ENCODE measurements at regions not wholly inside any gene's neighbourhood (a gene's known extent, or its start where the extent isn't known, plus 50 kb on each side); places are given as distances from the start of the nearest gene placed in this dataset.

DNA sequence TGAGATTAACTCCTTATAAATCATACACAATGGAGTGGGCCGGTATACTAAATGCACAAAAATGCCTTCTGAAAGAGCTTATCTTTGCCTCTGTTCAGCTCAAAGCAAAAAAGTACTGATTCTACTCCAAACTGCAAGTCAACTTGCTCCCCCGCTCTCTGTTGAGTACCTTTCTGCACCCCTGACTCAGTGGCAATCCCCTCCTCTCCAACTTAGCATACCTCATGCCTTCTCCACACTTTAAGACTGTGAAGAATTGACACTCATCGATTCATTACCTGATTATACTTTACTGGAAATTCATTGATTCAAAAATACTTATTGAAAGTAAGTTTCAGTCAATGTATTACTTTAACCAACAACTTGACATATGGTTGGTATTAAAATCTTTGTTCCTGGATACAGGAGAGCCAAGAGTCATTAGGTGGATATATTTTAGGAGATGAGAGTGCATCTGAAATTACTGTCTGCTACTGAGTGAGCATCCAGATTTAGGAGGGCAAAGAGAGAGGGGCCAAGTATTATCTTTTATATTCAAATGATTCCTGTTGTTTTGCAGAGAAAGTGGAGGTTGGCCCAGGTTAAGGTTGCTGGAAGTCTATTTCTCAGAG, 187.7 kb downstream of the ICOS start:
- ATAC-seq = no peak
- H3K4me3 Mint-ChIP-seq = no peak overlapping the region
- H3K27me3 Mint-ChIP-seq = peaks cover 49% of the 10 kb centered on the region

DNA sequence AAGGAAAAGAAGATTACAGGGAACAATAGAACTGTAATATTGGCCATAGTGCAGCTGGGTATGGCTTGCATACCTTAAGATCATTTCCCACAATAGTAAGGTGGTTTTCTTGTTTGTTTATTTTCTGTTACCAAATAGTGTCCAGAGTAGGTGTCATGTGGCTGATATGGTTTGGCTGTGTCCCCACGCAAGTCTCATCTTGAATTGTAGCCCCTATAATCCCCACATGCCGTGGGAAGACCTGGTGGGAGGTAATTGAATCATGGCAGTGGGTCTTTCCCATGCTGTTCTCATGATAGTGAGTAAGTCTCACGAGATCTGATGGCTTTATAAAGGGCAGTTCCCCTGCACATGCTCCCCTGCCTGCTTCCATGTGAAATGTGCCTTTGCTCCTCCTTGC, 190.1 kb downstream of the ICOS start:
- H3K9me3 ChIP-seq (ENCODE audit: control insufficient read depth, low read length, poor library complexity, severe bottlenecking) = no peaks in the 10 kb centered on the region
- H3K27me3 Mint-ChIP-seq = peaks cover 43% of the 10 kb centered on the region
- H3K4me1 Mint-ChIP-seq = no peaks in the 10 kb centered on the region
- DNase-seq (no peak), ATAC-seq (no peak)
- no peak overlapping the region for H3K4me3 Mint-ChIP-seq
- no peak overlapping the region for H3K27ac Mint-ChIP-seq
- H3K36me3 Mint-ChIP-seq (ENCODE audit: low read depth) = peaks cover 3% of the 10 kb centered on the region

More for the DNA sequence above, 187.7 kb downstream of the ICOS start:
- Mint-ChIP-seq H3K36me3 (ENCODE audit: low read depth) (peaks cover 3% of the 10 kb centered on the region), H3K27ac (no peak overlapping the region), H3K4me1 (no peaks in the 10 kb centered on the region)
- no peak for DNase-seq
- H3K9me3 ChIP-seq (ENCODE audit: control insufficient read depth, low read length, poor library complexity, severe bottlenecking) = no peaks in the 10 kb centered on the region

DNA sequence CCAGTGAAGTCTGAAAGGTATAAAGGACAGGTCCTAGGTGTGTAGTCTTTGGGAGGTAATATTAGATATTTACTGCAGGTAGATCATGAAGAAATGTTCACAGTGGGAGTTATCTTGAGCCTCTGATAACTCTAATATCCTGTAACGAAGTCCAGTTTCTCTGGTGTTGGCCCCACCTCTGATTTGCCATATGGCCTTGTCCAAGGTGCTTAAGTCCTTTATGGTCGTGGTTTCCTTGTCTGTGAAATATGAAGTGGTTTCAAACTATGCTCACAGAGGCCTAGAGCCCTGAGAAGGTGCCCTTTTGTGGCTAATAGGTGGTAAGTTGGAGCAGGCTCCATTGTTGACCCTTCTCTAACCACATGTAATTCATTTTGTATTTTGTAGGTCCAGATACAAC, 190.7 kb downstream of the ICOS start:
- H3K4me1 Mint-ChIP-seq = no peaks in the 10 kb centered on the region
- H3K27ac Mint-ChIP-seq = no peak overlapping the region
- peaks cover 37% of the 10 kb centered on the region for H3K27me3 Mint-ChIP-seq
- no peak for ATAC-seq
- no peaks in the 10 kb centered on the region for H3K9me3 ChIP-seq (ENCODE audit: control insufficient read depth, low read length, poor library complexity, severe bottlenecking)
- no peak overlapping the region for H3K4me3 Mint-ChIP-seq
- no peak for DNase-seq
- peaks cover 3% of the 10 kb centered on the region for H3K36me3 Mint-ChIP-seq (ENCODE audit: low read depth)

DNA sequence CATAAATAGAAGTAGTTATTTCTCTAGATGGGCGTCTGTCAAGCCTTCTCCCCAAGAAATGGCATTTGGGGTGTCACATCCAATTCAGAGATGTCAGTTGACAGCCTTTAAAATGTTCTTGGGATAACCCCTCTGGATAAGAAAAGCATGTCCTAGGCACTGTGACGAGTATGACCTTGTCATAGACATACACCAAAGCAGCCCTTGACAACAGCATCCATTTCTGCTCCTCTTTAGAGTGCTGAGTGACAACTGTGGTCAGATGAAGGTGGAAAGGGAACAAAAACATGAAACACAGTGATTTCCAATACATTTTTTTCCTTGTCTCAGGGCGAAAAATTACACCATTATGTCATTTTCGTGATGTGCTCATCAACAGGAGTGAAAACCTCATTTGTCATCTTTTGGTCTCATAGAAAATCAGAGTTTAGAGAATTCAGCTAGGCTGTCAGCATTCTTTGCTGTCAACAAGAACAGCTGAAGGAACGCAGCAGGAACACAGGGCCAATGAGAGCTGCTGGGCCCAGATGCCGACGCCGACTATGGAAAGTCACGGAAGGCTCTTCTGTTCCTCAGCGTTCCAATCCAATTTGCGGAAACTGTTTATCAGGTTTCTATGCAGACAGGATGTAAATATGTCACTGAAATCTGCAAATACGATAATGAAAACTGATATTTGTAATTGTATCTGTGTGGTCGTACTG, 193.2 kb downstream of the ICOS start:
- Mint-ChIP-seq H3K27ac (no peak overlapping the region), H3K4me1 (no peaks in the 10 kb centered on the region), H3K36me3 (ENCODE audit: low read depth) (no peaks in the 10 kb centered on the region), H3K27me3 (peaks cover 24% of the 10 kb centered on the region), H3K4me3 (no peak overlapping the region)
- H3K9me3 ChIP-seq (ENCODE audit: control insufficient read depth, low read length, poor library complexity, severe bottlenecking) = no peaks in the 10 kb centered on the region
- DNase-seq = no peak
- no peak for ATAC-seq

DNA sequence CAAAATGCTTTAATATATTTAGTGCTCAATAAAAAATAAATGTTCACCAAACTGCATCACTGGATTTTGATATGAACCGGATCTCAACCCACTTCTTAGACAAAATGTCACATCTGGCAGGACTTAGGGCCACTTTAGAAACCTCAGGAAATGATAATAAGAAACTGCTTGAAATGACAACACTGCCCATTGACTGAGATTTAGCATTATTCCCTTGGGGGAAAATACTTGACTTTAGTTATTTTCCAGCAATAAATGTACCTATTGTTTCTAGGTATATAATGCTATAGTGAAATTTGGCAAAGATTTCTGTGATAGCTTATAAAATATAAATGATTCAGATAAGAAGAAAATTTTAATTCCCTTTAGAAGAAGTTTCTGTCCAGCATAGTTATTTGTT, 195.1 kb downstream of the ICOS start:
- Mint-ChIP-seq H3K27ac (no peak overlapping the region), H3K27me3 (peaks cover 20% of the 10 kb centered on the region), H3K36me3 (ENCODE audit: low read depth) (no peaks in the 10 kb centered on the region), H3K4me3 (no peak overlapping the region), H3K4me1 (no peaks in the 10 kb centered on the region)
- H3K9me3 ChIP-seq (ENCODE audit: control insufficient read depth, low read length, poor library complexity, severe bottlenecking) = no peaks in the 10 kb centered on the region
- ATAC-seq (no peak), DNase-seq (no peak)

DNA sequence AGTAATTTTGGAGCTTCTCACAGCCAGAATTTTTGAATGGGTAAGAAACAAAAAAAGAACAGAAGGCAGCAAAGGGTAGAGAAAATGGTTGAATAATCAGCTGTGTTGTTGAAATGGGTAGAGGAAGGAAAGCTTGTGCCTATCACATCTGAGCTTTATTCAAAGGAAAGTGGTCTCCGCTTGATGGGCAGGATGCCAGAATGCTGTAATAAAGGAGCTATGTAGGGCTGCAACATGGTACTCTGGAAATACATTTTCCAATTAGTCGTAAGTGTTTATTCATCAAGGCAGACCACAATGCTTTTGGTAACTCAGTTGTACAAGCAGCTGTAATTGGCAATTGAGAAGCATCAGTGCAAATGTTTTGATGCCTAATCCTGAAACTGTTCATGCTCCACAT, 196.9 kb downstream of the ICOS start:
- H3K4me1 Mint-ChIP-seq = no peaks in the 10 kb centered on the region
- no peak for DNase-seq
- no peaks in the 10 kb centered on the region for H3K36me3 Mint-ChIP-seq (ENCODE audit: low read depth)

DNA sequence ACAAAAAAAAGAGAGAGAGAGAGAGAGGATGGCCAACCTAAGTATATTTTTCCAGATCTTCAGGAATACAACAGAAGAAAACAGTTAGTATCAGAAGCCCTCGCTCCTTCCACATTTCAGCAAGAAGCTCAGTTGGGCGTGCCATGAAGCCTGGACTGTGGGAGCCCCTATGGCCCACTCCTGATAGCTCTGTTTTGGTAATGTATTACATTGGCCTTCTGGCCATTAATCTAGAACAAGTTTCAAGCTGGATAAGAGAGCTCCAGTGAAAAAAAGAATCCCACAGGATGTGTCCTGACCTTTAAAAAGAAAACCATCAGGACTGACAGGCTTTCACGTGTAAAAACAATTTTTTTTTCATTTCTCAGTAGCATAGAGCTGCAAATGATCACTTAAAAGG, 197.9 kb downstream of the ICOS start:
- ATAC-seq (no peak), DNase-seq (no peak)
- no peak overlapping the region for H3K27ac Mint-ChIP-seq
- no peaks in the 10 kb centered on the region for H3K4me1 Mint-ChIP-seq
- peaks cover 35% of the 10 kb centered on the region for H3K27me3 Mint-ChIP-seq
- no peak overlapping the region for H3K4me3 Mint-ChIP-seq
- H3K36me3 Mint-ChIP-seq (ENCODE audit: low read depth) = no peaks in the 10 kb centered on the region
- no peaks in the 10 kb centered on the region for H3K9me3 ChIP-seq (ENCODE audit: control insufficient read depth, low read length, poor library complexity, severe bottlenecking)

More for the DNA sequence above, 196.9 kb downstream of the ICOS start:
- Mint-ChIP-seq H3K4me3 (no peak overlapping the region), H3K27me3 (peaks cover 36% of the 10 kb centered on the region), H3K27ac (no peak overlapping the region)
- no peaks in the 10 kb centered on the region for H3K9me3 ChIP-seq (ENCODE audit: control insufficient read depth, low read length, poor library complexity, severe bottlenecking)
- ATAC-seq = no peak

DNA sequence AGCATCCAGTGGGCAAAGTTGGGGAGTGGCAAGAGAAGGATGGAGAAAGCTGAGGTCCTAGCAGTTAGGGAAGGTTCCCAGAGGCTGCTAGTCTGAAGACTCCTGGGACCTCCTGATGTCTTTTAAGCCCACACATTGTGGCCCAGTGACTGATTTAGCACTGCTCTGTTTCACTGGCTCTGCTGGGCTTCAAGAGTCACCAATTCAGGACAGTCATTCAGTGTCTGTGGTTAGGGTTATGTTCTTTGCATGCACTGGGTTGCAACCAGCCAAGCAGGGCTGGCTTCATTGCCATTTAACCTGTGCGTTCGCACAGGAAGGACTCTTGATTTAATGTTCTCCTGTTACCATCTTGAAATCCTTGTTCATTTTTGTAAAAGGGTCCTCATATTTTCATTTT, 199.2 kb downstream of the ICOS start:
- DNase-seq = no peak
- Mint-ChIP-seq H3K27me3 (peaks cover 33% of the 10 kb centered on the region), H3K27ac (no peak overlapping the region), H3K4me3 (no peak overlapping the region), H3K36me3 (ENCODE audit: low read depth) (no peaks in the 10 kb centered on the region), H3K4me1 (no peaks in the 10 kb centered on the region)
- H3K9me3 ChIP-seq (ENCODE audit: control insufficient read depth, low read length, poor library complexity, severe bottlenecking) = no peaks in the 10 kb centered on the region
- no peak for ATAC-seq

DNA sequence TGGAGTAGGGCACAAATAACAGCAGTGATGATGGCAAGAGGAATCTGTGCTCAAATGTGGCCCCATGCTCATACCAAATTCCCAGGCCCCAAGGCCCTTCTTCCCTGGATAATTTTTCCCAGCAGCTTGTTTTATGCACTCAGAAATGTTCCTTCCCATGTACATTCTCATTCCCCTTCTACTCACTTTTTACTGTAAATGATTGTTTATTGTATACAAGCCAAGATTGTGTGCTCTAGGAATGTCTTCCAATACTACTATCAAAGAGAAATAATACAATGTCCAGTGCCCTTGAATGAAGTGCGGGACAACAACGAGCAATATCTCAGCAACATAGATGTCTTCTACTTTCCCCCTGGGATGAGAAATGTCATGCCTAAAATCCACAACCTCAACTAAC, 201.6 kb downstream of the ICOS start:
- Mint-ChIP-seq H3K27me3 (peaks cover 41% of the 10 kb centered on the region), H3K36me3 (ENCODE audit: low read depth) (no peaks in the 10 kb centered on the region), H3K4me1 (peaks cover 5% of the 10 kb centered on the region), H3K27ac (no peak overlapping the region), H3K4me3 (no peak overlapping the region)
- ATAC-seq (no peak), DNase-seq (no peak)
- no peaks in the 10 kb centered on the region for H3K9me3 ChIP-seq (ENCODE audit: control insufficient read depth, low read length, poor library complexity, severe bottlenecking)

DNA sequence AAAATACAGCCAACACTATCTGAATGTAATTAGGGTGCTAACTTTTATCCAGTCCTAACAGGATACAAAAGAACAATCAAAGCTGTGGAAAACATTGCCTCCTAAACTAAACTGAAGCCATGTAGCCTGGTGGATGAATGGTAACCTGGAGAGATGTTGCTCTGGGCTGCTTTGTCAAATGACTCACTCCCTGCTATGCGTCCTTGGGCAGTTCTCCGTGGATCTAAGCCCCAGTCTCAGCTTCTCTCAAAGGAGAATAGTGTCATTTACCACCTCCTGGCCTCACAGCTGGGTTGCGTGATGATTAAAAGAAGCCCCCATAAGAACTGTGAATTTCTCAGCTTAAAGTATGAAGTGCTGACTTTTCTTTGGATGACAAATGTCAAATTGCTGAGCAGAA, 203.7 kb downstream of the ICOS start:
- peaks cover 41% of the 10 kb centered on the region for H3K27me3 Mint-ChIP-seq
- H3K4me3 Mint-ChIP-seq = no peak overlapping the region
- H3K27ac Mint-ChIP-seq = no peak overlapping the region
- H3K4me1 Mint-ChIP-seq = peaks cover 6% of the 10 kb centered on the region
- ATAC-seq (no peak), DNase-seq (no peak)
- H3K9me3 ChIP-seq (ENCODE audit: control insufficient read depth, low read length, poor library complexity, severe bottlenecking) = no peaks in the 10 kb centered on the region
- no peaks in the 10 kb centered on the region for H3K36me3 Mint-ChIP-seq (ENCODE audit: low read depth)

DNA sequence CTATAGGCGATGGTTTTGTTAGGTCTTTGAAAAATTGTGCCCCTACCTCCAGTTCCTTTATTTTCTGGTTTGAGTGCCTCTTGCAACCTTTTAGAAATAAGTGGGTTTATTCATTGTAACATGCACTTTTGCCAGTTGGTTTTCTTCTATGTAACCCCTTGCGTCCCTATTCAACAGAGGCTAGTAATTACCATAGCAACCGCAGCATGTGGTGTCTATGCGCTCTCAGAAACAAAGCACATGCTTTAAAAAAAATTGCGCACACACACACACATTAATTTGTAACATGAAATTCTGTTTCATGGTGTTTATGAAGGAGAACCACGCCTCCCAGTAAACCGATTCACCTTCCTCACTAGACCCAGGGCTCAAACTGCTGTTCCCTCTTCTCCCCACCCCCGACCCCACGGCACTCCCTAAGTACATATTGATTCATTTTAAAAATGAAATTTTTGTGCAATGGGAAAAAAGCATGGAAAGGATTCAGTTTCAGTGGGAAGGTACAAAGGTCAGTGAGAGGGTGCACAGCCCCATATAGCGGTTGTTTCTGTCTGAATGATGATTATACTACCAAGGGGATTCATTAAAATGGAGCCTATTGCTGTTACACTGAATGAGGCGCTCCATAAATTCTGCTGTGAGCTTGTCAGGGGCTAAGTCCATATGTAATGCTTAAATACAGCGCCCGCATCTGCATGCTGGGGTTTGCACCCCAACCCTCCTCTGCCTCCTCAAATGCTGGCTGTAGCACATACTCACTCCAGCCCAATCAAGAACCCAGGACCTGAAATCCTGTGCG, 206.9 kb downstream of the ICOS start:
- Mint-ChIP-seq H3K4me3 (no peak overlapping the region), H3K4me1 (peaks cover 12% of the 10 kb centered on the region), H3K27me3 (peaks cover 50% of the 10 kb centered on the region), H3K36me3 (ENCODE audit: low read depth) (no peaks in the 10 kb centered on the region), H3K27ac (no peak overlapping the region)
- no peak for DNase-seq
- no peak for ATAC-seq
- H3K9me3 ChIP-seq (ENCODE audit: control insufficient read depth, low read length, poor library complexity, severe bottlenecking) = no peaks in the 10 kb centered on the region

DNA sequence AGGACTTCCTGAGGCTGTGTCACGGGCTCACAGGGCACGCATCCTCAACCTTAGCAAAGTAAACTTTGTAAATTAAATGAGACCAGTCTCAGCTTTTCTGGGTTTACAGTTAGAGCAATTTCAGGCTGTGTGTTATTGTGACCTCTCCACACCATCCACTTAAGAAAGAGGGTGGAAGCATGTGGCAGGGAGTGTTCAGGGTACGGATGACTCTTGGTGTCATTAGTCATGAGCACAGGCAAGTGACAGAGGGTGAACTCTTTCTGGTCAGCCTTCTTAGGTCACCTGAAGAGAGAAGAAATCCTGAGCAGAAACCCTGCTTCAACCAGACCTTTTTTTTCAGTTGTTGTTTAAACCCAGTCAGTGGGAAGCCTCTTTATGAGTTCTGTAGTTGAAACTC, 207.9 kb downstream of the ICOS start:
- Mint-ChIP-seq H3K27ac (peak overlapping the region; percentile 60), H3K4me3 (no peak overlapping the region), H3K4me1 (peaks cover 12% of the 10 kb centered on the region), H3K36me3 (ENCODE audit: low read depth) (no peaks in the 10 kb centered on the region), H3K27me3 (peaks cover 55% of the 10 kb centered on the region)
- ATAC-seq (no peak), DNase-seq (no peak)
- H3K9me3 ChIP-seq (ENCODE audit: control insufficient read depth, low read length, poor library complexity, severe bottlenecking) = no peaks in the 10 kb centered on the region

DNA sequence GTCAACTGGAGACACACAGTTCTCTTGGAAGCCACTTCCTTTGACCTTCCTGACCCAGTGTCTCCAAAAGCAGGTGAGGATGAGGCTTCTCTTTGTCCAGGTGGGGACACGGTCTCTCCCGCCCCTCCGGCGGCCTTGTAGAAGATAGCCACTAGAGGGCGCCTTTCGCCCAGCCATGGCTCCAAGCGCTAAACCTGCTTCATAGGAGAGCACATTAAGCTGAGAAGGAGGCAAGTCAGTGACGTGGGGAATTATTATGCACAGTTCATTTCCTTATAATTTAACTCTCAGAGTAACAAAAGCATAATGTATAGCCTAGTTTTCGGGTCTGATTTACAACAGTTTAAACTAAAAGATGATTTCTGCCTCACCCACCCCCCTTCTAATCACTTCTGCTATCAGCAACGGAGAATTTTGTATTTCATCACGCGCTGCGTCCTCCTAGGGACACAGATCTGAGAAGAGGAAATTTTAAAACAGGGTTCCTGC, 208.7 kb downstream of the ICOS start:
- H3K9me3 ChIP-seq (ENCODE audit: control insufficient read depth, low read length, poor library complexity, severe bottlenecking) = no peaks in the 10 kb centered on the region
- peak overlapping the region; percentile 60 for H3K27ac Mint-ChIP-seq
- DNase-seq = peak; percentile 49 to 68 (median 56)
- ATAC-seq = peak; percentile 99
- peaks cover 12% of the 10 kb centered on the region for H3K4me1 Mint-ChIP-seq
- H3K36me3 Mint-ChIP-seq (ENCODE audit: low read depth) = no peaks in the 10 kb centered on the region
- peak overlapping the region; percentile 83 for H3K4me3 Mint-ChIP-seq
- H3K27me3 Mint-ChIP-seq = peaks cover 55% of the 10 kb centered on the region
